HCT116 (cell line): ENCODE measurements at regions not wholly inside any gene's neighbourhood (a gene's known extent, or its start where the extent isn't known, plus 50 kb on each side); places are given as distances from the start of the nearest gene placed in this dataset.

Source experiments
- ATAC-seq: fragments of 200-7000 bp; cut with Tn5 transposase; 2 replicates; pipeline ENCODE4 v1.9.1; 2020; ENCODE audit warnings: mild to moderate bottlenecking, moderate library complexity
- BruUV-seq: library from RNA; stranded (reverse); fragments of 400-500 nt; replicated peaks from 2 replicates; lab custom pipeline; 2021; lab: Mats Ljungman, UMichigan
- CTCF ChIA-PET: fragments of 300-600 bp; sonication (Branson Sonifier 250); formaldehyde crosslinking; loops from one replicate; lab custom pipeline; 2021; ENCODE audit warnings: antibody characterized with exemption; lab: Charles Lee
- POLR2A ChIA-PET: fragments of 300-600, 350-600 bp; sonication (Branson Sonifier 250); formaldehyde crosslinking; loops from one replicate; lab custom pipeline; 2021; ENCODE audit warnings: antibody characterized with exemption; lab: Charles Lee
- RAD21 ChIA-PET, 2 experiments: fragments of 300-600 bp; sonication (Branson Sonifier 250); formaldehyde crosslinking; loops; one replicate each; lab custom pipeline; 2023; ENCODE audit warnings: low total read pairs in 2 of 2; ENCODE audit not compliant: uncharacterized antibody in 2 of 2, unreplicated experiment in 2 of 2, low non-redundant PET in 1 of 2; lab: Charles Lee
- DNase-seq: peaks from one replicate; pipeline ENCODE4 v3.0.0-alpha.2; 2010; ENCODE audit warnings: low read depth, low spot score
- H2AFZ ChIP-seq: fragments of 200-600 bp; shearing (Covaris generic), sonication (generic); 2 replicates; pipeline ENCODE4 v1.6.1; 2017; ENCODE audit warnings: low read depth, mixed run types, mixed read lengths, antibody characterized with exemption, low read length; ENCODE audit not compliant: poor library complexity, severe bottlenecking
- H3K27ac ChIP-seq: 2 replicates; pipeline ENCODE4 v1.5.1; 2012; ENCODE audit warnings: low read depth, low read length
- H3K27me3 ChIP-seq: fragments of 200-600 bp; sonication (generic); 2 replicates; pipeline ENCODE4 v1.6.1; 2016; ENCODE audit warnings: mixed run types, low read length, mixed read lengths; ENCODE audit not compliant: insufficient read depth
- H3K36me3 ChIP-seq, 2 experiments: fragments of 200-500 bp in 1 of 2; fragments of 200-600 bp in 1 of 2; sonication (Bioruptor generic) in 1 of 2; sonication (generic) in 1 of 2; 2 replicates each; pipeline versions ENCODE4 v1.5.1 to v1.6.1; 2014 to 2016; ENCODE audit warnings: low read length in 2 of 2, inconsistent platforms in 1 of 2, mixed read lengths in 1 of 2, mixed run types in 1 of 2; ENCODE audit not compliant: insufficient read depth in 2 of 2, control insufficient read depth in 1 of 2
- H3K4me1 ChIP-seq, 2 experiments: fragments of 200-600 bp in 1 of 2; sonication (generic) in 1 of 2; 2 replicates each; pipeline versions ENCODE4 v1.5.1 to v1.6.1; 2012 to 2017; ENCODE audit warnings: low read length in 2 of 2, inconsistent platforms in 1 of 2, mild to moderate bottlenecking in 1 of 2, mixed read lengths in 1 of 2, mixed run types in 1 of 2, moderate library complexity in 1 of 2; ENCODE audit not compliant: insufficient read depth in 2 of 2, control insufficient read depth in 1 of 2
- H3K4me2 ChIP-seq: fragments of 200-600 bp; sonication (generic); 2 replicates; pipeline ENCODE4 v1.6.1; 2017; ENCODE audit warnings: mixed run types, low read length, mixed read lengths
- H3K4me3 ChIP-seq, 2 experiments: fragments of 200-600 bp in 1 of 2; sonication (generic) in 1 of 2; replicated peaks in 1 of 2; 2 replicates each; pipeline ENCODE4 v1.5.1; 2011 to 2016; ENCODE audit warnings: low read length in 2 of 2, control low read depth in 1 of 2, low read depth in 1 of 2, mild to moderate bottlenecking in 1 of 2, mixed read lengths in 1 of 2, mixed run types in 1 of 2
- H3K79me2 ChIP-seq: fragments of 200-600 bp; sonication (generic); 2 replicates; pipeline ENCODE4 v1.6.1; 2017; ENCODE audit warnings: mild to moderate bottlenecking, mixed run types, low read length, moderate library complexity, mixed read lengths; ENCODE audit not compliant: insufficient read depth
- H3K9ac ChIP-seq: fragments of 200-600 bp; sonication (generic); 2 replicates; pipeline ENCODE4 v1.6.1; 2016; ENCODE audit warnings: low read length, mixed read lengths
- H3K9me2 ChIP-seq: fragments of 200-600 bp; sonication (generic), shearing (Covaris generic); 2 replicates; pipeline ENCODE4 v1.6.1; 2017; ENCODE audit warnings: mixed run types, mild to moderate bottlenecking, moderate library complexity; ENCODE audit not compliant: insufficient read depth
- H3K9me3 ChIP-seq, 2 experiments: fragments of 200-500 bp in 1 of 2; fragments of 200-600 bp in 1 of 2; sonication (Bioruptor generic) in 1 of 2; sonication (generic) in 1 of 2; 2 replicates each; pipeline ENCODE4 v1.6.1; 2014 to 2017; ENCODE audit warnings: low read length in 2 of 2, mixed read lengths in 2 of 2, inconsistent platforms in 1 of 2, low read depth in 1 of 2, mild to moderate bottlenecking in 1 of 2, mixed run types in 1 of 2, moderate library complexity in 1 of 2; ENCODE audit not compliant: control insufficient read depth in 1 of 2, insufficient read depth in 1 of 2
- H4K20me1 ChIP-seq: fragments of 200-600 bp; sonication (generic), shearing (Covaris generic); 2 replicates; pipeline ENCODE4 v1.6.1; 2017; ENCODE audit warnings: mixed run types, mild to moderate bottlenecking, moderate library complexity; ENCODE audit not compliant: insufficient read depth
- CBX3 ChIP-seq: IDR thresholded peaks from 2 replicates; pipeline ENCODE4 v1.6.1; 2012; ENCODE audit warnings: low read depth
- CEBPB ChIP-seq: IDR thresholded peaks from 2 replicates; pipeline ENCODE4 v1.6.1; 2012; ENCODE audit warnings: low read depth
- EGR1 ChIP-seq: IDR thresholded peaks from 2 replicates; pipeline ENCODE4 v1.6.1; 2012; ENCODE audit warnings: low read depth
- ELF1 ChIP-seq: IDR thresholded peaks from 2 replicates; pipeline ENCODE4 v1.6.1; 2012; ENCODE audit warnings: low read depth, borderline replicate concordance
- EZH2 ChIP-seq: fragments of 200-600 bp; sonication (generic); IDR thresholded peaks from 2 replicates; pipeline ENCODE4 v1.6.1; 2017; ENCODE audit warnings: antibody characterized with exemption, mixed run types
- FOSL1 ChIP-seq: IDR thresholded peaks from 2 replicates; pipeline ENCODE4 v1.6.1; 2012; ENCODE audit warnings: low read depth
- JUND ChIP-seq: IDR thresholded peaks from 2 replicates; pipeline ENCODE4 v1.6.1; 2012
- POLR2A ChIP-seq: IDR thresholded peaks from 2 replicates; pipeline ENCODE4 v1.7.0; 2011; ENCODE audit warnings: borderline replicate concordance; ENCODE audit not compliant: insufficient read depth, insufficient read length; ENCODE audit errors: extremely low read depth
- POLR2AphosphoS5 ChIP-seq: IDR thresholded peaks from 2 replicates; pipeline ENCODE4 v1.6.1; 2011; ENCODE audit warnings: mild to moderate bottlenecking, low read depth, low read length, moderate library complexity
- RAD21 ChIP-seq: IDR thresholded peaks from 2 replicates; pipeline ENCODE4 v1.6.1; 2012; ENCODE audit warnings: low read depth, mild to moderate bottlenecking
- SP1 ChIP-seq: IDR thresholded peaks from 2 replicates; pipeline ENCODE4 v1.6.1; 2012; ENCODE audit warnings: low read depth
- SRF ChIP-seq: IDR thresholded peaks from 2 replicates; pipeline ENCODE4 v1.6.1; 2012; ENCODE audit warnings: low read depth
- TCF7L2 ChIP-seq: IDR thresholded peaks from 2 replicates; pipeline ENCODE4 v1.7.0; 2011; ENCODE audit warnings: borderline replicate concordance, inconsistent platforms; ENCODE audit not compliant: insufficient read depth, insufficient read length; ENCODE audit errors: extremely low read depth
- YY1 ChIP-seq: IDR thresholded peaks from 2 replicates; pipeline ENCODE4 v1.6.1; 2011; ENCODE audit warnings: low read length, low read depth, moderate library complexity, mild to moderate bottlenecking; ENCODE audit not compliant: insufficient replicate concordance; ENCODE audit errors: extremely low read depth
- ZFX ChIP-seq: fragments of 450-650 bp; IDR thresholded peaks from 2 replicates; pipeline ENCODE4 v1.6.1; 2017
- intact Hi-C: fragments of 100-400 bp; cut with micrococcal nuclease; formaldehyde crosslinking; loops from 2 replicates; pipeline ENCODE4 v1.10.0; 2022
- TF ChIP-seq, protein P1 (sequence below): IDR thresholded peaks from 2 replicates; pipeline ENCODE4 v1.6.1; 2012; ENCODE audit warnings: low read depth
- TF ChIP-seq, protein P2 (sequence below), 3 experiments: fragments of 200-600 bp in 1 of 3; sonication (generic) in 1 of 3; IDR thresholded peaks in 2 of 3; conservative IDR thresholded peaks in 1 of 3; 2 replicates each; pipeline ENCODE4 v1.5.1; 2012 to 2017; ENCODE audit warnings: low read depth in 2 of 3, low read length in 2 of 3, antibody characterized with exemption in 1 of 3, borderline replicate concordance in 1 of 3, control low read depth in 1 of 3, mild to moderate bottlenecking in 1 of 3, mixed read lengths in 1 of 3, mixed run types in 1 of 3, moderate library complexity in 1 of 3; ENCODE audit not compliant: insufficient read depth in 1 of 3

DNA sequence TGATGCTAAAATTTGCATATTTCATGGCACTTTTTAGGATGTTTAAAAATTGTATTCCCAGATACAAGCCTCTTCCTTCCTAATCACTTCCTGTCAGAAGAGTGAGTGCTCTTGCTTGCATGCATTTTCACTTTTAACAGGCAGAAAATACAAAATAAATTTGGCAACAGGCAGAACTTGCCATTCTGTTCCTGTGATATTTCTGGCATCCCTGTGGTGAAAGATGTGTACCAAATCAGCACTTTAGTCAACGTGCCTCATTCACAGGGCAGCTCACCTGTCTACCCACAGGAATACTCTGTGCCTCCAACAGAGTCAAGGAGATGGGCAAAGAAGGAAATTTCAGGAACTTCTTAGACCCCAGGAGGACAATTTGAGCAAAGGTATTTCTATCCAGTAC lies 360.9 kb downstream of the AKAIN1 start:
- Histone ChIP-seq H3K27ac (no peak overlapping the region), H3K79me2 (no peaks in the 10 kb centered on the region), H2AFZ (no peak overlapping the region), H3K9me3 (peaks cover 11 to 34% of the 10 kb centered on the region in 2 experiments; a peak in 2 of 4 replicates), H4K20me1 (no peaks in the 10 kb centered on the region), H3K9ac (no peak overlapping the region), H3K36me3 (no peaks in the 10 kb centered on the region), H3K27me3 (no peaks in the 10 kb centered on the region), H3K4me2 (no peak overlapping the region), H3K9me2 (no peaks in the 10 kb centered on the region), H3K4me3 (no peak overlapping the region), H3K4me1 (no peaks in the 10 kb centered on the region)
- ChIA-PET RAD21 (no interaction called here), CTCF (no interaction called here), POLR2A (no interaction called here)
- TF ChIP-seq POLR2A, result no peak
- no peak for TF ChIP-seq SRF
- no peak for TF ChIP-seq EGR1
- no peak for TF ChIP-seq EZH2
- TF ChIP-seq CBX3, result no peak
- TF ChIP-seq, protein P1, sequence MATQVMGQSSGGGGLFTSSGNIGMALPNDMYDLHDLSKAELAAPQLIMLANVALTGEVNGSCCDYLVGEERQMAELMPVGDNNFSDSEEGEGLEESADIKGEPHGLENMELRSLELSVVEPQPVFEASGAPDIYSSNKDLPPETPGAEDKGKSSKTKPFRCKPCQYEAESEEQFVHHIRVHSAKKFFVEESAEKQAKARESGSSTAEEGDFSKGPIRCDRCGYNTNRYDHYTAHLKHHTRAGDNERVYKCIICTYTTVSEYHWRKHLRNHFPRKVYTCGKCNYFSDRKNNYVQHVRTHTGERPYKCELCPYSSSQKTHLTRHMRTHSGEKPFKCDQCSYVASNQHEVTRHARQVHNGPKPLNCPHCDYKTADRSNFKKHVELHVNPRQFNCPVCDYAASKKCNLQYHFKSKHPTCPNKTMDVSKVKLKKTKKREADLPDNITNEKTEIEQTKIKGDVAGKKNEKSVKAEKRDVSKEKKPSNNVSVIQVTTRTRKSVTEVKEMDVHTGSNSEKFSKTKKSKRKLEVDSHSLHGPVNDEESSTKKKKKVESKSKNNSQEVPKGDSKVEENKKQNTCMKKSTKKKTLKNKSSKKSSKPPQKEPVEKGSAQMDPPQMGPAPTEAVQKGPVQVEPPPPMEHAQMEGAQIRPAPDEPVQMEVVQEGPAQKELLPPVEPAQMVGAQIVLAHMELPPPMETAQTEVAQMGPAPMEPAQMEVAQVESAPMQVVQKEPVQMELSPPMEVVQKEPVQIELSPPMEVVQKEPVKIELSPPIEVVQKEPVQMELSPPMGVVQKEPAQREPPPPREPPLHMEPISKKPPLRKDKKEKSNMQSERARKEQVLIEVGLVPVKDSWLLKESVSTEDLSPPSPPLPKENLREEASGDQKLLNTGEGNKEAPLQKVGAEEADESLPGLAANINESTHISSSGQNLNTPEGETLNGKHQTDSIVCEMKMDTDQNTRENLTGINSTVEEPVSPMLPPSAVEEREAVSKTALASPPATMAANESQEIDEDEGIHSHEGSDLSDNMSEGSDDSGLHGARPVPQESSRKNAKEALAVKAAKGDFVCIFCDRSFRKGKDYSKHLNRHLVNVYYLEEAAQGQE, result no peak
- no peak for TF ChIP-seq CEBPB
- TF ChIP-seq, protein P2, sequence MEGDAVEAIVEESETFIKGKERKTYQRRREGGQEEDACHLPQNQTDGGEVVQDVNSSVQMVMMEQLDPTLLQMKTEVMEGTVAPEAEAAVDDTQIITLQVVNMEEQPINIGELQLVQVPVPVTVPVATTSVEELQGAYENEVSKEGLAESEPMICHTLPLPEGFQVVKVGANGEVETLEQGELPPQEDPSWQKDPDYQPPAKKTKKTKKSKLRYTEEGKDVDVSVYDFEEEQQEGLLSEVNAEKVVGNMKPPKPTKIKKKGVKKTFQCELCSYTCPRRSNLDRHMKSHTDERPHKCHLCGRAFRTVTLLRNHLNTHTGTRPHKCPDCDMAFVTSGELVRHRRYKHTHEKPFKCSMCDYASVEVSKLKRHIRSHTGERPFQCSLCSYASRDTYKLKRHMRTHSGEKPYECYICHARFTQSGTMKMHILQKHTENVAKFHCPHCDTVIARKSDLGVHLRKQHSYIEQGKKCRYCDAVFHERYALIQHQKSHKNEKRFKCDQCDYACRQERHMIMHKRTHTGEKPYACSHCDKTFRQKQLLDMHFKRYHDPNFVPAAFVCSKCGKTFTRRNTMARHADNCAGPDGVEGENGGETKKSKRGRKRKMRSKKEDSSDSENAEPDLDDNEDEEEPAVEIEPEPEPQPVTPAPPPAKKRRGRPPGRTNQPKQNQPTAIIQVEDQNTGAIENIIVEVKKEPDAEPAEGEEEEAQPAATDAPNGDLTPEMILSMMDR (IDR thresholded peaks at IDR 0.05 in 2 of 3, conservative IDR thresholded peaks at IDR 0.05 in 1 of 3; ENCODE audit: borderline replicate concordance in 1 of 3, insufficient read depth in 1 of 3, low read depth in 2 of 3, low read length in 2 of 3), result no peak
- TF ChIP-seq POLR2AphosphoS5, result no peak
- TF ChIP-seq RAD21, result no peak
- no peak for TF ChIP-seq FOSL1
- TF ChIP-seq YY1, result no peak
- no peak for TF ChIP-seq SP1
- TF ChIP-seq ELF1, result no peak
- no peak for TF ChIP-seq TCF7L2
- TF ChIP-seq JUND, result no peak
- TF ChIP-seq ZFX, result no peak
- DNase-seq, result no peak
- intact Hi-C loops, result no loop called here
- ATAC-seq, result no peak
- no TSS peak for BruUV-seq
